Fibroblast of the aortic adventitia (primary cell): ENCODE measurements at regions not wholly inside any gene's neighbourhood (a gene's known extent, or its start where the extent isn't known, plus 50 kb on each side); places are given as distances from the start of the nearest gene placed in this dataset.

Source experiments
- DNase-seq: peaks from one replicate; pipeline ENCODE4 v3.0.0-alpha.2; 2010; ENCODE audit warnings: low read depth
- H3K4me3 ChIP-seq: 2 replicates; pipeline ENCODE4 v1.5.1; 2011; ENCODE audit warnings: low read depth, mild to moderate bottlenecking, control low read depth, low read length, moderate library complexity
- CTCF ChIP-seq: IDR thresholded peaks from 2 replicates; pipeline ENCODE4 v1.5.1; 2011; ENCODE audit warnings: mild to moderate bottlenecking, low read length, control low read depth, inconsistent platforms; ENCODE audit not compliant: insufficient read depth

GRCh38 chr5:127993476-127993875 is 90.1 kb upstream of the SLC12A2 start:
- no peak for DNase-seq
- no peak for TF ChIP-seq CTCF

GRCh38 chr5:127994087-127994660 is 89.4 kb upstream of the SLC12A2 start:
- DNase-seq: no peak
- TF ChIP-seq CTCF: no peak
- H3K4me3 ChIP-seq: no peak overlapping the region

More at GRCh38 chr5:127993476-127993875, 90.1 kb upstream of the SLC12A2 start:
- no peak overlapping the region for H3K4me3 ChIP-seq

- no peak overlapping the region for H3K4me3 ChIP-seq
- DNase-seq: peak; percentile 42
- TF ChIP-seq CTCF: no peak
Observed at GRCh38 chr5:127995556-127995955, 88.0 kb upstream of the SLC12A2 start.

GRCh38 chr5:127997201-127997704 is 86.3 kb upstream of the SLC12A2 start:
- DNase-seq: peak; percentile 92
- TF ChIP-seq CTCF: peak; percentile 6
- peak overlapping the region; percentile 25 for H3K4me3 ChIP-seq

- no peak overlapping the region for H3K4me3 ChIP-seq
- DNase-seq: no peak
- no peak for TF ChIP-seq CTCF
Observed at GRCh38 chr5:127998950-127999615, 84.5 kb upstream of the SLC12A2 start.

- no peak overlapping the region for H3K4me3 ChIP-seq
- DNase-seq: no peak
- no peak for TF ChIP-seq CTCF
Observed at GRCh38 chr5:127999909-128000308, 83.7 kb upstream of the SLC12A2 start.
